Loucy (cell line): ENCODE measurements at regions not wholly inside any gene's neighbourhood (a gene's known extent, or its start where the extent isn't known, plus 50 kb on each side); places are given as distances from the start of the nearest gene placed in this dataset.

ENCODE experiments used
- H2AFZ ChIP-seq: fragments of 200-600 bp; sonication (generic); 2 replicates; pipeline ENCODE4 v1.6.0; 2016; ENCODE audit warnings: antibody characterized with exemption, mild to moderate bottlenecking, low read length, moderate library complexity
- H3F3A ChIP-seq: fragments of 200-600 bp; 2 replicates; pipeline ENCODE4 v1.6.0; 2016; ENCODE audit warnings: antibody characterized with exemption, low read depth, mild to moderate bottlenecking
- H3K27me3 ChIP-seq: fragments of 200-600 bp; sonication (generic); 2 replicates; pipeline ENCODE4 v1.6.1; 2014; ENCODE audit warnings: low read length, mild to moderate bottlenecking; ENCODE audit not compliant: insufficient read depth, poor library complexity, severe bottlenecking
- H3K36me3 ChIP-seq: fragments of 200-600 bp; sonication (generic); 2 replicates; pipeline ENCODE4 v1.6.1; 2016; ENCODE audit warnings: low read length; ENCODE audit not compliant: insufficient read depth
- H3K4me1 ChIP-seq: fragments of 200-600 bp; sonication (generic); 2 replicates; pipeline ENCODE4 v1.5.1; 2014; ENCODE audit warnings: low read length, mild to moderate bottlenecking; ENCODE audit not compliant: insufficient read depth, poor library complexity, severe bottlenecking
- H3K4me2 ChIP-seq: fragments of 200-600 bp; sonication (generic); 2 replicates; pipeline ENCODE4 v1.6.0; 2014; ENCODE audit warnings: antibody characterized with exemption, low read length, low read depth, mild to moderate bottlenecking; ENCODE audit not compliant: poor library complexity, severe bottlenecking
- H3K4me3 ChIP-seq: fragments of 200-600 bp; sonication (generic); 2 replicates; pipeline ENCODE4 v1.5.1; 2014; ENCODE audit warnings: low read length, mild to moderate bottlenecking, mixed read lengths; ENCODE audit not compliant: poor library complexity, severe bottlenecking
- H3K79me2 ChIP-seq: fragments of 200-600 bp; sonication (generic); 2 replicates; pipeline ENCODE4 v1.6.1; 2014; ENCODE audit warnings: low read length; ENCODE audit not compliant: insufficient read depth
- H3K9ac ChIP-seq: fragments of 200-600 bp; sonication (generic); 2 replicates; pipeline ENCODE4 v1.6.0; 2014; ENCODE audit warnings: mild to moderate bottlenecking, low read depth, low read length, moderate library complexity; ENCODE audit not compliant: poor library complexity, severe bottlenecking
- H3K9me2 ChIP-seq: fragments of 200-600 bp; sonication (generic); replicated peaks from 2 replicates; pipeline ENCODE4 v1.6.1; 2016; ENCODE audit warnings: low read depth, low read length, mixed read lengths
- H3K9me3 ChIP-seq: fragments of 200-600 bp; sonication (generic); 2 replicates; pipeline ENCODE4 v1.6.1; 2014; ENCODE audit warnings: mild to moderate bottlenecking, antibody characterized with exemption, low read length, low read depth; ENCODE audit not compliant: insufficient read depth
- H4K20me1 ChIP-seq: fragments of 200-600 bp; sonication (generic); 2 replicates; pipeline ENCODE4 v1.6.0; 2014; ENCODE audit warnings: antibody characterized with exemption, low read length, mild to moderate bottlenecking; ENCODE audit not compliant: insufficient read depth, poor library complexity, severe bottlenecking
- EZH2phosphoT487 ChIP-seq: fragments of 200-600 bp; IDR thresholded peaks from 2 replicates; pipeline ENCODE4 v1.6.1; 2018; ENCODE audit warnings: antibody characterized with exemption, mild to moderate bottlenecking, moderate library complexity, borderline replicate concordance
- TF ChIP-seq, protein P1 (sequence below): fragments of 200-600 bp; sonication (generic); conservative IDR thresholded peaks from 2 replicates; pipeline ENCODE4 v1.5.1; 2014; ENCODE audit warnings: mild to moderate bottlenecking, antibody characterized with exemption, low read length

DNA sequence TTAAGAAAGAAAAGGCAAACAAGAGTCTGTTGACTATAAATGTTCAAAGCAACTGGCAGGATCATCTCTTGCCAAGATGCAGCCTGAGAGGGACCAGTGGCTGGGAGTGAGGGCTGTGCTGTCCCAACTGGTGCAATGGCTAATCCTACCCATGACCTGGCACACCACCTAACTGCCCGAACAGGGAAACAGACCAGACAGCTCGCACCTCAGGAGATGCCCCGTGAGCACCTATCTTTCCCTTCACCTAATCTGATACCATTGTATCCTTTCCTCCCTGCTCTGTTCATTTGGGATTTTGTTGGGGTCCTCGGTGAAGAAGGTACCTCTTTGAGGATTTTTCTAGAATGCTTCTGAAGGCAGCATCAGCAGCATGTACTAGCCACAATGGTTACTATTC, 206.5 kb upstream of the MAMLD1 start:
- H3K9ac ChIP-seq: no peak overlapping the region

GRCh38 chrX:150157291-150157690, 205.8 kb upstream of the MAMLD1 start:
- H3K36me3 ChIP-seq: no peaks in the 10 kb centered on the region
- no peak overlapping the region for H3K4me3 ChIP-seq
- TF ChIP-seq EZH2phosphoT487: no peak
- TF ChIP-seq, protein P1, sequence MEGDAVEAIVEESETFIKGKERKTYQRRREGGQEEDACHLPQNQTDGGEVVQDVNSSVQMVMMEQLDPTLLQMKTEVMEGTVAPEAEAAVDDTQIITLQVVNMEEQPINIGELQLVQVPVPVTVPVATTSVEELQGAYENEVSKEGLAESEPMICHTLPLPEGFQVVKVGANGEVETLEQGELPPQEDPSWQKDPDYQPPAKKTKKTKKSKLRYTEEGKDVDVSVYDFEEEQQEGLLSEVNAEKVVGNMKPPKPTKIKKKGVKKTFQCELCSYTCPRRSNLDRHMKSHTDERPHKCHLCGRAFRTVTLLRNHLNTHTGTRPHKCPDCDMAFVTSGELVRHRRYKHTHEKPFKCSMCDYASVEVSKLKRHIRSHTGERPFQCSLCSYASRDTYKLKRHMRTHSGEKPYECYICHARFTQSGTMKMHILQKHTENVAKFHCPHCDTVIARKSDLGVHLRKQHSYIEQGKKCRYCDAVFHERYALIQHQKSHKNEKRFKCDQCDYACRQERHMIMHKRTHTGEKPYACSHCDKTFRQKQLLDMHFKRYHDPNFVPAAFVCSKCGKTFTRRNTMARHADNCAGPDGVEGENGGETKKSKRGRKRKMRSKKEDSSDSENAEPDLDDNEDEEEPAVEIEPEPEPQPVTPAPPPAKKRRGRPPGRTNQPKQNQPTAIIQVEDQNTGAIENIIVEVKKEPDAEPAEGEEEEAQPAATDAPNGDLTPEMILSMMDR: no peak

More for the DNA sequence above, 206.5 kb upstream of the MAMLD1 start:
- Histone ChIP-seq H3K9me3 (no peaks in the 10 kb centered on the region), H3K4me1 (peaks cover 6% of the 10 kb centered on the region), H3K36me3 (no peaks in the 10 kb centered on the region), H3K9me2 (no peaks in the 10 kb centered on the region), H3F3A (no peaks in the 10 kb centered on the region), H3K4me3 (no peak overlapping the region), H2AFZ (no peak overlapping the region), H4K20me1 (no peaks in the 10 kb centered on the region), H3K4me2 (no peak overlapping the region), H3K79me2 (no peaks in the 10 kb centered on the region), H3K27me3 (no peaks in the 10 kb centered on the region)
- TF ChIP-seq, protein P1: no peak
- TF ChIP-seq EZH2phosphoT487: no peak

GRCh38 chrX:150158554-150159332, 204.4 kb upstream of the MAMLD1 start:
- Histone ChIP-seq H3K36me3 (no peaks in the 10 kb centered on the region), H3K4me3 (no peak overlapping the region), H3K9me3 (no peaks in the 10 kb centered on the region), H3K27me3 (no peaks in the 10 kb centered on the region), H3K4me2 (no peak overlapping the region), H3K79me2 (no peaks in the 10 kb centered on the region), H3F3A (no peaks in the 10 kb centered on the region), H4K20me1 (no peaks in the 10 kb centered on the region), H2AFZ (no peak overlapping the region), H3K9ac (no peak overlapping the region), H3K9me2 (no peaks in the 10 kb centered on the region), H3K4me1 (peaks cover 6% of the 10 kb centered on the region)
- no peak for TF ChIP-seq EZH2phosphoT487
- TF ChIP-seq, protein P1: no peak

More at GRCh38 chrX:150157291-150157690, 205.8 kb upstream of the MAMLD1 start:
- Histone ChIP-seq H3F3A (no peaks in the 10 kb centered on the region), H3K27me3 (no peaks in the 10 kb centered on the region), H2AFZ (no peak overlapping the region), H3K4me1 (peaks cover 6% of the 10 kb centered on the region), H3K9ac (no peak overlapping the region), H4K20me1 (no peaks in the 10 kb centered on the region), H3K9me2 (no peaks in the 10 kb centered on the region), H3K9me3 (no peaks in the 10 kb centered on the region), H3K4me2 (no peak overlapping the region), H3K79me2 (no peaks in the 10 kb centered on the region)
